HG03095 (cell line): ENCODE measurements at regions not wholly inside any gene's neighbourhood (a gene's known extent, or its start where the extent isn't known, plus 50 kb on each side); places are given as distances from the start of the nearest gene placed in this dataset.
"Not testable (repeated sequence)": the region's sequence is repeated elsewhere in the genome, so short reads cannot be mapped to it uniquely, and the experiment has no call there.

Experiments used
- ATAC-seq: cut with Tn5 transposase; IDR thresholded peaks from one replicate; pipeline ENCODE4 v1.9.1; 2021; ENCODE audit warnings: moderate library complexity; ENCODE audit not compliant: unreplicated experiment

GRCh38 chr21:39006571-39007311 lies 176.5 kb downstream of the PSMG1 start:
- ATAC-seq, result no peak

GRCh38 chr21:39005502-39005787 lies 177.8 kb downstream of the PSMG1 start:
- ATAC-seq, result no peak

- ATAC-seq, result no peak
Measured at GRCh38 chr21:39004634-39005501, 178.4 kb downstream of the PSMG1 start.

GRCh38 chr21:39003982-39004633 lies 179.1 kb downstream of the PSMG1 start:
- no peak for ATAC-seq

- no peak for ATAC-seq
Measured at GRCh38 chr21:39001341-39001740, 181.9 kb downstream of the PSMG1 start.

- ATAC-seq, result no peak
Measured at GRCh38 chr21:39000496-39000895, 182.8 kb downstream of the PSMG1 start.

GRCh38 chr21:38999161-38999560 lies 184.1 kb downstream of the PSMG1 start:
- no peak for ATAC-seq

GRCh38 chr21:38998281-38998680 lies 185.0 kb downstream of the PSMG1 start:
- not testable (repeated sequence) for ATAC-seq

- ATAC-seq, result not testable (repeated sequence)
Measured at GRCh38 chr21:38997843-38998175, 185.4 kb downstream of the PSMG1 start.

- ATAC-seq, result no peak
Measured at GRCh38 chr21:38997051-38997842, 186.0 kb downstream of the PSMG1 start.

GRCh38 chr21:38996355-38996754 lies 186.9 kb downstream of the PSMG1 start:
- no peak for ATAC-seq

GRCh38 chr21:38995731-38996130 lies 187.5 kb downstream of the PSMG1 start:
- no peak for ATAC-seq

- ATAC-seq, result no peak
Measured at GRCh38 chr21:38995071-38995669, 188.1 kb downstream of the PSMG1 start.

GRCh38 chr21:38994042-38994441 lies 188.3 kb downstream of the ETS2 start:
- no peak for ATAC-seq

GRCh38 chr21:38993561-38993960 lies 187.8 kb downstream of the ETS2 start:
- ATAC-seq, result no peak

- no peak for ATAC-seq
Measured at GRCh38 chr21:38992737-38993136, 187.0 kb downstream of the ETS2 start.

- ATAC-seq, result no peak
Measured at GRCh38 chr21:38990424-38990794, 184.7 kb downstream of the ETS2 start.

- no peak for ATAC-seq
Measured at GRCh38 chr21:38989745-38990423, 184.2 kb downstream of the ETS2 start.

- ATAC-seq, result no peak
Measured at GRCh38 chr21:38989379-38989744, 183.6 kb downstream of the ETS2 start.
